GM19025 (cell line): ENCODE measurements at regions not wholly inside any gene's neighbourhood (a gene's known extent, or its start where the extent isn't known, plus 50 kb on each side); places are given as distances from the start of the nearest gene placed in this dataset.

Experiments
- ATAC-seq: cut with Tn5 transposase; IDR thresholded peaks from one replicate; pipeline ENCODE4 v1.9.1; 2021; ENCODE audit warnings: mild to moderate bottlenecking, low read depth, moderate library complexity; ENCODE audit not compliant: unreplicated experiment

- no peak for ATAC-seq
Measured at GRCh38 chr14:97025722-97026121, 228.5 kb downstream of the VRK1 start.

- ATAC-seq: no peak
Measured at GRCh38 chr14:97027256-97027999, 230.2 kb downstream of the VRK1 start.

GRCh38 chr14:97028382-97028781, 231.2 kb downstream of the VRK1 start:
- ATAC-seq: no peak

GRCh38 chr14:97029800-97030199, 232.6 kb downstream of the VRK1 start:
- no peak for ATAC-seq

- no peak for ATAC-seq
Measured at GRCh38 chr14:97031530-97031929, 234.3 kb downstream of the VRK1 start.

- no peak for ATAC-seq
Measured at GRCh38 chr14:97033556-97034081, 236.4 kb downstream of the VRK1 start.

GRCh38 chr14:97036086-97036852, 239.1 kb downstream of the VRK1 start:
- ATAC-seq: no peak

GRCh38 chr14:97039717-97040363, 242.7 kb downstream of the VRK1 start:
- ATAC-seq: no peak

GRCh38 chr14:97046967-97047366, 249.8 kb downstream of the VRK1 start:
- no peak for ATAC-seq

- ATAC-seq: no peak
Measured at GRCh38 chr14:97052001-97052400, 254.8 kb downstream of the VRK1 start.

GRCh38 chr14:97053941-97054340, 256.8 kb downstream of the VRK1 start:
- no peak for ATAC-seq

GRCh38 chr14:97055355-97055754, 258.2 kb downstream of the VRK1 start:
- ATAC-seq: no peak

GRCh38 chr14:97056086-97056485, 258.9 kb downstream of the VRK1 start:
- no peak for ATAC-seq

GRCh38 chr14:97057238-97058073, 260.3 kb downstream of the VRK1 start:
- ATAC-seq: no peak

GRCh38 chr14:97058074-97058467, 260.9 kb downstream of the VRK1 start:
- no peak for ATAC-seq

- ATAC-seq: no peak
Measured at GRCh38 chr14:97058589-97058988, 261.4 kb downstream of the VRK1 start.

- ATAC-seq: no peak
Measured at GRCh38 chr14:97061198-97061597, 264.0 kb downstream of the VRK1 start.

GRCh38 chr14:97061714-97062113, 264.5 kb downstream of the VRK1 start:
- no peak for ATAC-seq

- no peak for ATAC-seq
Measured at GRCh38 chr14:97065305-97066067, 268.3 kb downstream of the VRK1 start.
